RWPE1 (cell line): ENCODE measurements at regions not wholly inside any gene's neighbourhood (a gene's known extent, or its start where the extent isn't known, plus 50 kb on each side); places are given as distances from the start of the nearest gene placed in this dataset.

Source experiments
- CTCF ChIA-PET: fragments of 350-600 bp; sonication (Branson Sonifier 250); formaldehyde crosslinking; extraction: SDS; loops from one replicate; lab custom pipeline; 2021; lab: Yijun Ruan, JAX
- POLR2A ChIA-PET: fragments of 400-600 bp; formaldehyde crosslinking; extraction: SDS; loops from one replicate; lab custom pipeline; 2020; ENCODE audit warnings: antibody characterized with exemption; ENCODE audit not compliant: low non-redundant PET; lab: Yijun Ruan, JAX
- DNase-seq: peaks from one replicate; pipeline ENCODE4 v3.0.0; 2012; ENCODE audit warnings: low spot score
- H3K27ac ChIP-seq: fragments of 450-650 bp; 2 replicates; pipeline ENCODE4 v1.5.1; 2017
- CTCF ChIP-seq: fragments of 450-650 bp; conservative IDR thresholded peaks from 2 replicates; pipeline ENCODE4 v1.5.1; 2017; ENCODE audit warnings: low read depth, mild to moderate bottlenecking

DNA sequence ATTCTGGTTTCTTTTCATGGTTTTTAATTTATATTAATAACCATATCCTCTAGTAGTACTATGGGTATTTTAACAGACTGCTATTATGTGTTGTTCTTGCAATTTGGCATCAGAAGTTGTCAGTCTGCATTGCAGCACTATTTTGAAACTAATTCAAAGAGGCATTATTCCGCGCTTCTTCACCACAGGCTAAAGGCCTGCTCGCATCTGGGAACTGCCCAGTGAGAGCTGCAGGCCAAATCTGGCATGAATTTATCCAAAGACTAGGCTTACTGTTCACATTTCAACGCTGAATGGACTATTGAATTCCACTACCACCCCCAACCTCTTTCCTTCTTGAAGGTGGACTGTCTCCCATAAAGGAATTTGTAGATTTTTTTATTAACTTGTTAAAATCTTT, 310.4 kb upstream of the NR2F2 start:
- H3K27ac ChIP-seq, result no peak overlapping the region
- ChIA-PET CTCF (no interaction called here), POLR2A (no interaction called here)
- no peak for TF ChIP-seq CTCF
- DNase-seq, result no peak

GRCh38 chr15:96020797-96021196, 309.7 kb upstream of the NR2F2 start:
- POLR2A ChIA-PET, result no interaction called here
- CTCF ChIA-PET, result no interaction called here
- no peak overlapping the region for H3K27ac ChIP-seq
- no peak for TF ChIP-seq CTCF
- DNase-seq, result no peak

DNA sequence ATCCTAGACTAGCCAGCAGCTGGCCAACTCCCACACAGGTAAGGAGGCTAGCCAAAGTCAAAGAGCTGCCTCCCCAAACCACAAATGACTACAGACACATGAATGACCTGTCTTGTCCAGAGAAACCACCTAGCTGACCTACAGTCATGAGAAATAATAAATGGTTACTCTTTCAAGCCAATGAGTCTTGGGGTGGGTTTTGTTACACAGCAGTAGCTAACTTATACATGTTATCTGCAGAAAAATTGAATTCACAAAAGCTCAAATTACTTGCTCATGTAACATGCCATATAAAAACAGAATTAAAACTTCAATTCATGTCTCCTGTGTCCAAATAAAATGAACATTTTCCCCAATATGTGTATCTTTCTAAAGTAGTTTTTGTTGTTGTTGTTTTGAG, 307.4 kb upstream of the NR2F2 start:
- no peak for DNase-seq
- POLR2A ChIA-PET, result no interaction called here
- TF ChIP-seq CTCF, result no peak

DNA sequence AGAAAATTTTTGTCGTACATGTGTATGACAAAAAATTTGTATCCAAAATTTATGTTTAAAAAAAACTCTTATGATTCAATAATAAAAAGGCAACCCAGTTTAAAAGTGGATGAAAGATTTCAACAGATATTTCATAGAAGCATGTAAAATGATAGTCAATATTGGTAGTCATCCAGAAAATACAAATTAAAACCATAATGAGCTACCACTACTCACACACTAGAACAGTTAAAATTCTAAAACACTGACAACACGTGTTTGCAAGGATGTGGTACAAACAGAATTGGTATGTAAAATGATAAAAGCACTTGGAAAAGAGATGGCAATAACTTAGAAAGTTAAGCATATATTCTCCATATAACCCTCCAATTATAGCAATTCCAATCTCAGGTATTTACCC, 303.0 kb upstream of the NR2F2 start:
- POLR2A ChIA-PET, result no interaction called here
- no peak overlapping the region for H3K27ac ChIP-seq
- DNase-seq, result no peak
- CTCF ChIA-PET, result no interaction called here
- TF ChIP-seq CTCF, result no peak

More for the DNA sequence above, 307.4 kb upstream of the NR2F2 start:
- H3K27ac ChIP-seq, result no peak overlapping the region
- CTCF ChIA-PET, result no interaction called here

DNA sequence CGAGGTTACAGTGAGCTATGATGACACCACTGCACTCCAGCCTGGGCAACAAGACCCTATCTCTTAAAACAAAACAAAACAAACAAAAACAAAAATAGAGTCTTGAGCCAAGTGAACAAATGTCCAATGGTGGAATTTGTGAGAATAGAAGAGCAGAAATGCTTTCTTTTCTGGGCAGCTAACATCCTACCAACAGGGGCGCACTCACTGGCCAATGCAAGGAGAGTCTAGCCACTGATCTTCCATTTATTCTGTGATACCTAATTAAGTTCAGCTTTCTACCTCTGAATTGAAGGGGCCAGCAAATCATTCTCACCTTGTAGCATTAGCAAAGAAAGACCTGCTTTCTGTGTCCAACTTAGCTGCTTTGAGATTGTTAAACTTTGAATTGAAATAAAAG, 301.9 kb upstream of the NR2F2 start:
- ChIA-PET POLR2A (no interaction called here), CTCF (interaction anchor here (0.6 kb wide), 2 partner anchors 48 to 255 kb away, joined by 3 to 4 read pairs; no protein-coding TSS in a partner anchor)
- TF ChIP-seq CTCF, result no peak
- no peak overlapping the region for H3K27ac ChIP-seq
- DNase-seq, result no peak

DNA sequence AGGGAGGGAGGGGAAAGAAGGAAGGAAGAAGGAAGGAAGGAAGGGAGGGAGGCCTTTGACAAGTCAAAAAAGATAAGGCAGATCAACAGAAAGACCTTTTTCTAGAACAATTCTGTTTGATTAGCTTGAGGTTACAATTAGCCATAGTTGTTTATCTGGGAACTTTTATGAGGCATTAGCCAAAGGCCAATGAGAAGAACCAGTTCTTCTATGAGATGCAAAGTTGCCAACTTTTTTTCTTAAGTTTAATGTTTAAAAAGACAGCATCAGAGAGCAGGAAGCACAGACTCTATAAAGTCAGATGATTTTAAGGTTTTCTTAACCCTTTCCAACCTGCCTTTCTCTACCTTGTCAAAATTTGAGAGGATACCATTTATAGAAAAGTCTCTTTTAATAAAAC, 301.3 kb upstream of the NR2F2 start:
- no peak overlapping the region for H3K27ac ChIP-seq
- POLR2A ChIA-PET, result no interaction called here
- DNase-seq, result no peak
- TF ChIP-seq CTCF, result no peak
- CTCF ChIA-PET, result interaction anchor here (0.5 to 0.6 kb wide), 2 partner anchors 11 to 14 kb away, joined by 3 read pairs; no protein-coding TSS in a partner anchor
